HEK293 (cell line): ENCODE measurements at regions not wholly inside any gene's neighbourhood (a gene's known extent, or its start where the extent isn't known, plus 50 kb on each side); places are given as distances from the start of the nearest gene placed in this dataset.

Source experiments
- CTCF ChIA-PET: fragments of 350-600 bp; formaldehyde crosslinking; extraction: SDS; loops from one replicate; lab custom pipeline; 2021; ENCODE audit warnings: antibody characterized with exemption; lab: Yijun Ruan, JAX
- POLR2A ChIA-PET: fragments of 300-600 bp; formaldehyde crosslinking; extraction: SDS; loops from one replicate; lab custom pipeline; 2020; ENCODE audit warnings: antibody characterized with exemption, inconsistent platforms; lab: Yijun Ruan, JAX
- H3K27ac ChIP-seq: fragments of 200-500 bp; sonication (Bioruptor generic); 2 replicates; pipeline ENCODE4 v1.5.1; 2014; ENCODE audit warnings: low read depth, low read length, control low read depth, inconsistent platforms; ENCODE audit errors: extremely low read depth
- H3K36me3 ChIP-seq, 2 experiments: fragments of 200-500 bp in 1 of 2; sonication (Bioruptor generic) in 1 of 2; 1 replicate in 1 of 2; 2 replicates in 1 of 2; pipeline ENCODE4 v1.5.1; 2014 to 2017; ENCODE audit warnings: inconsistent platforms in 2 of 2, low read length in 2 of 2; ENCODE audit not compliant: control insufficient read depth in 2 of 2, insufficient read depth in 1 of 2
- H3K4me1 ChIP-seq: fragments of 200-500 bp; sonication (Bioruptor generic); 2 replicates; pipeline ENCODE4 v1.5.1; 2014; ENCODE audit warnings: mild to moderate bottlenecking, low read length, inconsistent platforms; ENCODE audit not compliant: control insufficient read depth, insufficient read depth
- H3K4me3 ChIP-seq: 2 replicates; pipeline ENCODE4 v1.5.1; 2011; ENCODE audit warnings: low read depth, mild to moderate bottlenecking, control low read depth, low read length, moderate library complexity
- H3K9me3 ChIP-seq: fragments of 200-500 bp; sonication (Bioruptor generic); 2 replicates; pipeline ENCODE4 v1.5.1; 2014; ENCODE audit warnings: low read depth, low read length, inconsistent platforms; ENCODE audit not compliant: control insufficient read depth, insufficient read depth
- AEBP2 ChIP-seq: fragments of 450-650 bp; formaldehyde crosslinking; IDR thresholded peaks from 2 replicates; pipeline ENCODE4 v1.5.1; 2016; ENCODE audit warnings: missing biosample characterization, missing genetic modification characterization, borderline replicate concordance
- ELK4 ChIP-seq: IDR thresholded peaks from 2 replicates; pipeline ENCODE4 v1.6.1; 2011; ENCODE audit warnings: mild to moderate bottlenecking, low read depth, low read length, borderline replicate concordance
- GLIS1 ChIP-seq: fragments of 450-650 bp; formaldehyde crosslinking; IDR thresholded peaks from 2 replicates; pipeline ENCODE4 v1.5.1; 2016; ENCODE audit warnings: missing biosample characterization, missing genetic modification characterization
- KLF7 ChIP-seq: fragments of 450-650 bp; formaldehyde crosslinking; IDR thresholded peaks from 2 replicates; pipeline ENCODE4 v1.5.1; 2016; ENCODE audit warnings: missing biosample characterization, missing genetic modification characterization, borderline replicate concordance
- KLF9 ChIP-seq: fragments of 450-650 bp; formaldehyde crosslinking; IDR thresholded peaks from 2 replicates; pipeline ENCODE4 v1.5.1; 2016; ENCODE audit warnings: missing biosample characterization, missing genetic modification characterization, low read depth
- REST ChIP-seq: fragments of 450-650 bp; formaldehyde crosslinking; IDR thresholded peaks from 2 replicates; pipeline ENCODE4 v1.5.1; 2016; ENCODE audit warnings: missing biosample characterization, missing genetic modification characterization
- SP3 ChIP-seq: fragments of 450-650 bp; formaldehyde crosslinking; IDR thresholded peaks from 2 replicates; pipeline ENCODE4 v1.5.1; 2016; ENCODE audit warnings: missing biosample characterization, missing genetic modification characterization
- TRIM28 ChIP-seq: IDR thresholded peaks from 2 replicates; pipeline ENCODE4 v1.6.1; 2011; ENCODE audit warnings: low read length, control low read depth, borderline replicate concordance
- WT1 ChIP-seq: fragments of 450-650 bp; formaldehyde crosslinking; IDR thresholded peaks from 2 replicates; pipeline ENCODE4 v1.5.1; 2016; ENCODE audit warnings: missing biosample characterization, missing genetic modification characterization
- ZBTB11 ChIP-seq: fragments of 450-650 bp; formaldehyde crosslinking; conservative IDR thresholded peaks from 2 replicates; pipeline ENCODE4 v1.5.1; 2016; ENCODE audit warnings: low read depth, missing biosample characterization, missing genetic modification characterization
- ZIC2 ChIP-seq: fragments of 450-650 bp; formaldehyde crosslinking; IDR thresholded peaks from 2 replicates; pipeline ENCODE4 v1.5.1; 2016; ENCODE audit warnings: missing biosample characterization, missing genetic modification characterization
- ZNF114 ChIP-seq: fragments of 450-650 bp; formaldehyde crosslinking; IDR thresholded peaks from 2 replicates; pipeline ENCODE4 v1.5.0; 2017; ENCODE audit warnings: missing biosample characterization, missing genetic modification characterization
- ZNF121 ChIP-seq: fragments of 450-650 bp; formaldehyde crosslinking; IDR thresholded peaks from 2 replicates; pipeline ENCODE4 v1.5.1; 2016; ENCODE audit warnings: missing biosample characterization, missing genetic modification characterization
- ZNF266 ChIP-seq: fragments of 450-650 bp; formaldehyde crosslinking; IDR thresholded peaks from 2 replicates; pipeline ENCODE4 v1.5.1; 2016; ENCODE audit warnings: missing biosample characterization, missing genetic modification characterization, low read depth
- ZNF398 ChIP-seq: fragments of 450-650 bp; formaldehyde crosslinking; IDR thresholded peaks from 2 replicates; pipeline ENCODE4 v1.5.1; 2017; ENCODE audit warnings: missing biosample characterization, missing genetic modification characterization
- ZNF555 ChIP-seq: fragments of 450-650 bp; formaldehyde crosslinking; conservative IDR thresholded peaks from 2 replicates; pipeline ENCODE4 v1.5.1; 2017; ENCODE audit warnings: missing biosample characterization, mild to moderate bottlenecking, missing genetic modification characterization, inconsistent platforms
- ZNF571 ChIP-seq: fragments of 450-650 bp; formaldehyde crosslinking; IDR thresholded peaks from 2 replicates; pipeline ENCODE4 v1.5.0; 2017; ENCODE audit warnings: missing biosample characterization, missing genetic modification characterization
- ZNF610 ChIP-seq: fragments of 450-650 bp; formaldehyde crosslinking; IDR thresholded peaks from 2 replicates; pipeline ENCODE4 v1.5.1; 2016; ENCODE audit warnings: missing biosample characterization, missing genetic modification characterization, borderline replicate concordance
- ZNF624 ChIP-seq: fragments of 450-650 bp; formaldehyde crosslinking; IDR thresholded peaks from 2 replicates; pipeline ENCODE4 v1.5.1; 2017; ENCODE audit warnings: missing biosample characterization, missing genetic modification characterization
- ZNF626 ChIP-seq: fragments of 450-650 bp; sonication (Bioruptor Pico); formaldehyde crosslinking; IDR thresholded peaks from 2 replicates; pipeline ENCODE4 v1.5.1; 2018; ENCODE audit warnings: missing biosample characterization, missing genetic modification characterization, inconsistent platforms
- ZNF677 ChIP-seq: fragments of 450-650 bp; IDR thresholded peaks from 2 replicates; pipeline ENCODE4 v1.5.0; 2018; ENCODE audit warnings: missing biosample characterization, mild to moderate bottlenecking, missing genetic modification characterization, moderate library complexity
- ZNF843 ChIP-seq: fragments of 450-650 bp; formaldehyde crosslinking; IDR thresholded peaks from 2 replicates; pipeline ENCODE4 v1.5.1; 2016; ENCODE audit warnings: missing biosample characterization, missing genetic modification characterization

GRCh38 chr4:121541696-121542095 is 155.1 kb downstream of the ANXA5 start:
- CTCF ChIA-PET, result interaction anchor here (0.6 kb wide), 2 partner anchors 114 to 787 kb away, joined by 3 read pairs; no protein-coding TSS in a partner anchor
- POLR2A ChIA-PET, result no interaction called here
- no peak overlapping the region for H3K27ac ChIP-seq
- no peaks in the 10 kb centered on the region for H3K36me3 ChIP-seq
- no peaks in the 10 kb centered on the region for H3K4me1 ChIP-seq
- no peak for TF ChIP-seq AEBP2 (tag by site-specific recombination)
- no peak for TF ChIP-seq ZNF571 (tag by site-specific recombination)
- no peak for TF ChIP-seq ZNF114 (tag by site-specific recombination)
- TF ChIP-seq ZNF121, result no peak
- TF ChIP-seq ZNF843 (tag by site-specific recombination), result no peak
- TF ChIP-seq ELK4, result no peak
- TF ChIP-seq ZNF677 (tag by site-specific recombination), result no peak
- H3K9me3 ChIP-seq, result no peaks in the 10 kb centered on the region
- no peak overlapping the region for H3K4me3 ChIP-seq

GRCh38 chr4:121535351-121535750 is 154.5 kb upstream of the QRFPR start:
- H3K36me3 ChIP-seq, result no peaks in the 10 kb centered on the region
- no peaks in the 10 kb centered on the region for H3K9me3 ChIP-seq
- CTCF ChIA-PET, result interaction anchor here (0.8 kb wide), 1 partner anchor 343 kb away, joined by 3 read pairs; no protein-coding TSS in a partner anchor
- no peak overlapping the region for H3K27ac ChIP-seq
- POLR2A ChIA-PET, result no interaction called here
- no peaks in the 10 kb centered on the region for H3K4me1 ChIP-seq
- no peak overlapping the region for H3K4me3 ChIP-seq
- TF ChIP-seq SP3 (tag by site-specific recombination), result no peak
- TF ChIP-seq WT1 (tag by site-specific recombination), result no peak
- TF ChIP-seq ZNF624 (tag by site-specific recombination), result no peak
- no peak for TF ChIP-seq ZNF843 (tag by site-specific recombination)
- no peak for TF ChIP-seq ZNF626 (tag by site-specific recombination)
- TF ChIP-seq ZNF266 (tag by site-specific recombination), result no peak
- TF ChIP-seq KLF7 (tag by site-specific recombination), result no peak
- no peak for TF ChIP-seq ZNF610 (tag by site-specific recombination)
- no peak for TF ChIP-seq GLIS1
- no peak for TF ChIP-seq ZBTB11 (tag by site-specific recombination)
- TF ChIP-seq ZNF398, result no peak
- no peak for TF ChIP-seq TRIM28
- no peak for TF ChIP-seq REST (tag by site-specific recombination)
- TF ChIP-seq ZIC2 (tag by site-specific recombination), result no peak
- TF ChIP-seq KLF9 (tag by site-specific recombination), result no peak
- no peak for TF ChIP-seq ZNF555 (tag by site-specific recombination)
